ACHN (cell line): ENCODE measurements at regions not wholly inside any gene's neighbourhood (a gene's known extent, or its start where the extent isn't known, plus 50 kb on each side); places are given as distances from the start of the nearest gene placed in this dataset.

Experiments
- DNase-seq: peaks from one replicate; pipeline ENCODE4 v3.0.0-alpha.2; 2015
- in situ Hi-C: cut with HindIII; loops from 2 replicates; pipeline ENCODE4 v1.10.0; 2017; ENCODE audit warnings: low sequenced_read_pairs, low pct_ligation_motif_present, low pct_unique_long_range_greater_than_20kb

DNA sequence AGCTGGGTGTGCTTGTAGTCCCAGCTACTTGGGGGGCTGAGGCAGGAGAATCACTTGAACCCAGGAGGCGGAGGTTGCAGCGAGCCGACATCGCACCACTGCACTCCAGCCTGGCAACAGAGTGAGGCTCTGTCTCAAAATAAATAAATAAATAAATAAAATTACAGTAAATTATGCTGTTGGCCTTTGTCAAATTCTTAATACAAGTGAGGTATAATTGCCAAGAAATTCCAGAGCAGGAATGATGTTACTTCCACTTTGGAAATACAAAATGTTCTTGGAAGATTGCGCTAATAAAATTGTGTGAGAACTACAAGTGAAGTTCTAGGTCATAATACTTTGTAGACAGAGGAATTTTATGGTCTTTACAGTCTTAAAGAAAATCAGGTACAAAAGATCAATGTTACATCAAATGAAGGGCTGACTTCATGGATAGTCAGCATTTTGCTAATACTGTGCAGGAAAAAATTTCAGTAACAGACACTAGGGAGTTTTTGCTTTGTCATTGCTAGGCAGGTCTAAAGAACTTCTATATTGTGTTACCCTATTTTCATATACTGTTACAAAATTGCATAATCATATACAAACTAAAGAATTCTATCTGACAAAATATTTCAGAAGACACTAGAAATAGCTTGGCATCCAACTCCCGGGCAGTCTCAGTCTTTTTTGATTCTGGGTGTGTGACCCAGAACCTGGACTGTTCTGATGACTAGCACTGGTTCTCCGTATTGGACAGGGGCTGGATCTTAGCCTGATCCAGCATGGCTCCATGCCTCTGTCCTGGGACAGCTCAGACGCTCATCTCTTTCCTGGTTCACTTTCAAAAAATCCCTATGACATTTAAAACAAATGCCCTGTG, 76.0 kb upstream of the STK17B start:
- no peak for DNase-seq
- in situ Hi-C loops, result no loop called here

DNA sequence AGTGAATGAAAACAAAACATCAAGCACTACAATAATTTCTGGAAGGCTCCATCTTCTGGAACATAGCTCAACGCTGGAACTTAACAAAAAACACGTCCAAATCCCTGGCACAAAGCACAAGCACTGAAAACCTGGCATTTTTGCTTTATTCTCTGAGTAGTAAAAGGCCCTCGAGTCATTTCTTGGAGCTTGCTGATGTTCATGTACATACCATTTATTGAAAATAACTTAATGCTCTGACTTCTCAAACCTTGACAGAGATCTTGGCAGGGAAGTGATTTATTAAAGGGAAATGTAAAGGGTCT, 76.5 kb upstream of the STK17B start:
- in situ Hi-C loops, result no loop called here
- no peak for DNase-seq

DNA sequence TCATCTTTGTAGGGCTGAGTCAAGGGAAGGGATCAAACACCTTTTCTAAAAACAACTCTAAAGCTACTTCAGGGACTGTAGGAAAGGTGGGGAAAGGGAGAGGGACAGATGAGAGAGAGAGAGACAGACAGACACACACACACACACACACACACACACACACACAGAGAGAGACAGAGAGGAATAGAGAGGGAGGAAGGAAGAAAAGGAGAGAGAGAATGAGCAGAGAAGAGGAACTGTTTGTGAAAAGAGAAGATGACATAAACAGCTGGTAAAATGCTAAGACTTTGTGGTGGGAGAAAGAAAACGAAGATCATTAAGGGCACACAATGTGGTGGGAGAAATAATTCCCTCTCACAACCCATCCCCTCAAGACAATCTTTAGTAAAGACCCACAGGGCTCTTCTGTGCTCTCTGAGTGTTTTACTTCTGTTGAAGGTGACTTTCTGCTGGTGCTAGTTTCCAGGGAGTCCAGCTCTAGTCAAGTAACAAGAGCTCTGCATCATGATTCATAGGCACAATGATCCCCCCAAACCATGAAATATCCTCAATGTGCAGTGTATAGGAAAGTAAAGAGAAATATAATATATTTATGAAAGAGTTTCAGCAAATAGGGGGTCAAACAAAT, 77.2 kb upstream of the STK17B start:
- in situ Hi-C loops, result no loop called here
- DNase-seq, result no peak

DNA sequence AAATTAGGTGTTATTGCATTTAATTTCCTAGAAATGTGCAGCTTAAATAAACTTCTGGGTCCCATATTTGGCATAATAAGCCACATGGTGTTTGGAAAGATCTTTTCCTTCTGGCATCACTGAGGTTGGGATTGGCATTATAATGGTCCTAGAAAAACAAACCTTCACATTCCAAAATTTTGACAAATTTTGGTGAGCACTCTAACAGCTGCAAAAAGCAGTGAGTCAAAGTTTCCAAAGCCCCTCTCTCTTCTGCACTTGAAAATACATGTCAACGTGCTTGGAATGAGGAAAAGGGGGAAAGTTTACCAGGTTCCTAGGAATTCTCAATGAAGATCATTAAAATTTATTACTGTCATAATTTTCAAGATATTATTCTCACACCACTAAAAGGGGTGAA, 77.8 kb upstream of the STK17B start:
- in situ Hi-C loops, result no loop called here
- DNase-seq, result no peak

DNA sequence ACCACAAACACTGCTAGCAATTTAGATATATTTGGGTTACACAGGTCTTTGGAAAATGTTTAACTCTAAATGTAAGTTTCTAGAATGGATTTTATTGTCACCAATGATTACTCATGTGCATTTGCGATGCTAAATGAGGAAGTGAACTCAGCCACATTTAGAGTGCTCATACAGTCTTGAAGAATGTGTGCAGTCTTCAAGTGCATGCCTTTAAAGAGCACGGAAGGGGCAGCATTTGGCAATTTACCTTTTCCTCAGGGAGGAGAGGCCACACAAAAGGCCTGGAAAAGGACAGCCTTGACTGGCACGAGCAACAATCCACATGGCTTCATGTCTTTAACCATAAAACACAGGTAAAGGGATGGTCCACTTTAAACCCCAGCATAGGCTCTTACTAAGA, 78.5 kb upstream of the STK17B start:
- in situ Hi-C loops, result no loop called here
- no peak for DNase-seq

DNA sequence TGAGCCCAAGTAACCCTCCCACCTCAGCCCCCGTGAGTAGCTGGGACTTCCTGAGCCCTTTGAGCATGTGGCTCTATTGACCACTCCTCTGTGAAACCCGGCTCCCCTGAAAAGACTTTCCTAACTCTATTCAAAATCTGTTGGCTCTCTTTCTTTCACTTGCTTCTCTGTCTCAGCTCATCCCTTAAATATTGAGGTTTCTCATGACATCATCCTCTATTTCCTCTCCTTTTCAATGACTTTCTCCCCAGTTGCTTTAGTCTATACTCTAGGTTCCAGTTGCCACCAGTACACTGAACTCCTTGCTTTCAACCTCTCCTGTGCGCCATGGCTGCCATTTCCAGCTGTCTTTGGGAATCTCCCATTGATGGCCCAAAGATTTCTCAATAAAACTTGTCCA, 79.8 kb upstream of the STK17B start:
- in situ Hi-C loops, result no loop called here
- no peak for DNase-seq

DNA sequence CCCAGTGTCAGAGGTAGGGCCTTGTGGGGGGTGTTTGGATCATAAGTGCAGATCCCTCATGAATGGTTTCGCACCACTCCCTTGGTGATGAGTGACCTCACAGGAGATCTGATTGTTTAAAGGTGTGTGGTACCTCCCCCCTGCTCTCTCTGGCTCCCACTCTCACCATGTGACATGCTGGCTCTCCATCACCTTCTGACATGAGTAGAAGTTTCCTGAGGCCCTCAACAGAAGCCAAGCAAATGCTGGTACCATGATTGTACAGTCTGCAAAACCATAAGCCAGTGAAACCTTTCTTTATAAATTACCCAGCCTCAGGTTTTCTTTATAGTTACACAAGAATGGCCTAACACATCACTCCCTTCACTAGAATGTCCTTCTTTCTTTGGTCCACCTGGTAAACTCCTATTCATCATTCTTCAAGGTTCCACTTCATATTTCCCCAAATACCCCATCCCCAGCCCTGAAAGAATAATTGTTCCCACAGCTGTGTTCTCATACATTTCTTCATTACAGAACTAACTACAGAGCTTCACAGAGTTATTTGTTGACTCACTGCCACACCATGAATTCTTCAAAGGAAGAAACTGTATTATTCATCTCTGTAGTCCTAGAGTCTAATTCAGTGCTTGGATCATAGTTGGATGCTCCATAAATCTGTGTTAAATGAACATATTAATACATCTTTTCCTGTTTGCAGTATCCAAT, 81.2 kb upstream of the STK17B start:
- in situ Hi-C loops, result no loop called here
- no peak for DNase-seq

DNA sequence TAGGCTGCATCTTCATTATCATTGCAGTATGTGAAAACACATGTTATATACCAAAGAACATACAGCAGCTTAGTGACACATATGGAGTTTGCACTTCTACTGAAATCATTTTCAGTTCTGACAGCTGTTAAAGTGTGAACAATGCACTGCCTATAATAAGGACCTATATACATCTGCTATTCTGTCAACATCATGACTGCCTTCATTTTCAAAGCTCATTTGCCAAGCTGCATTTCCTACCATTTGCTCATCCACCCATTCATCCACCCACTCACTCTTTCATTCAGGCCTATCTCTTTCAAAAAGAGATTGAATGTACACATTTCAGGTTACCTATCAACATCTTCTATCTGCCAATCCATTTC, 81.7 kb upstream of the STK17B start:
- in situ Hi-C loops, result no loop called here

DNA sequence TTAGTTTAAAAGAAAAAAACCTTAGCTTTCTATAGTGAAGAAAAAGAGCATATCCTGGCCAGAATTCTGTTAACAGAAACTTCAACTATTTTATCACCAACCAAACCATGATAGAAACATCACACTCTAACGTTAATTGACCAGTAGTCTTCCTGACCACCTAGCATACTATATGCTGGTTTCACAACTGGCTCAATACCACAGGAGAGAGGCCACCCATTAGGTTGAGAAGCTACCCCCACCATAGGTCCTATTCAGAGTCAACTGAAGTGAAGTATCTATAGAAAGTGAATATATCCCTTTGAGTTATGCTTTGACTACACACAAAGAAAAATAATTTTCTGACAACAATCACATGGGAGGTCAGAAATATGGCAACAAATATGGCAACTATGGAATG, 85.2 kb upstream of the STK17B start:
- in situ Hi-C loops, result no loop called here
- no peak for DNase-seq

More for the DNA sequence above, 81.7 kb upstream of the STK17B start:
- no peak for DNase-seq

DNA sequence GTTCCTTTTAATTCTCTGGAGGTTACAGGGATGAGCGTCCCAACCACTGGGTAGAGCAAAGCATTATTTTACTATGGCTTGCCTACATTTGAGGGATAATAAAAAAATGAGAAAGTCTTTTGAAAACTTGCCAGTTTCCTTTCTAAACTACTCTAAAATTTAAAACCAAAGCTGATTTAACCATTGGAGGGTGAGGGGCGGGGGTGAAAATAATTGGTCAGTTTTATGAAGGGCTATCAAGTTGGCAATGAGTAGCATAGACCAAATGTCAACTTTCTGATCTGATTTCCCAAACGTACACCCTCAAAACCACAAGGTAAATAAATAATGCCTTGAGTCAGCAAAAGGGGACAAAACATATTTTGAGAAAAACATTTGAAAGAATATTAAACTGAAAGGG, 85.7 kb upstream of the STK17B start:
- no peak for DNase-seq
- in situ Hi-C loops, result no loop called here

DNA sequence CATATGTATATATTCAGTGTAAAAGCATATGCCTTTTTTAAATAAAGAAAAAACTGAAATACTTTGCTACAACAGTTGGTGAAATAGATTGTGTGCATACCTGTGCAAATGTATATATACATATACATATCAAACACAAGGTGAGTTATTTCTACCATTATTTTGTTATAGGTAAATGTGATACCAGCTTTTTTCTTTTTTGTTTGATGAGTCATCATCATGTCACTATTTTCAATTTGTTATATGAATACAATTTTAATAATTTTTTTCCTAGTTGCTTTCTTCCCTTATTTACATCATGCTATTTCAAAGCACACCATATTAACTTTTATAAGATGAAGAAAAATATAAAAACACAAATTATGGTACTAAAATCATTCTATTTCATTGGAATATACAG, 87.0 kb upstream of the STK17B start:
- in situ Hi-C loops, result no loop called here
- DNase-seq, result no peak

DNA sequence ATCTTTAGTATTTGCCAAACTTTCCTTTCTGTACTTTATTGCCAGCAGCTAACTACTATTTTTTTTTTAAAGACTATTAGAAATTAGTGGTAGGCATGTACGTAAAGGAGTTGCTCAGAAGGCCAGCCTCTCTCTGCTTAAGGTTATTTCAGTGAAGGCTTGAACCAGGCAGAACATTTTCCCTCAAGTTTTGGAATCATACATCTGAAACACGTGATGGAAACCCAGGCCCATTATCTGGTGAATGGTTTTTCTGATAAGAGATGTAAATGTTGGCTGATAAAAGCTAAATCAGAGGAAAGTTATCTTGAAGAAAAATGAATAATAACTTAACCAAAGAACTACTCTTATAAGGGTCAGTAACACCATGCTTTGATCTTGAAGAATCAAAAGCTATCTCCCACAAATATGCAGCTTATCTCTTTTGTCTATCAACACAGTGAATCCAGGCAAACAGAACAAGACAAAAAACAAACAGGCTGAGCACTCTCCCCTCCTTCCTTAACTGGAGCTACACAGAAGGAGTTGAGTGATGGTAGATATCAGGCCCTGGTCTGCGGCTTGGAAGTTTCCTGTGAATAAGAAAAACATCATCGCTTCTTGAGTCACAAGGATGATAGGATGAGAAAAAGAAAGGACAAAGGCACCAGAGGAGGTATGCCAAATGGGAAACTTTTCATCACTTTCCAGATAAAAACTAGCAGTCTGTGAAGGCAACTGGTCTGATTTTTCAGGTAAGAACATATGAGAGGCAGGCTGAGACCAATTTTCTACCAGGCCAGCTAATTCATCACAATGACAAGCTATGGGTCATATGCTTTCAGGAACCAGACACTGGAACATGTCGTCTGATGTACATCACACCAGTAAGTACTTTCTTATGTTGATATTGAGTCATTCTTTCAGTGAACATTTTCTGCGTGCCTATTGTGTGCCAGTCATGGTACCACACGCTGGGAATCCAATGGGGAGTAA, 88.4 kb upstream of the STK17B start:
- in situ Hi-C loops, result no loop called here
- no peak for DNase-seq

DNA sequence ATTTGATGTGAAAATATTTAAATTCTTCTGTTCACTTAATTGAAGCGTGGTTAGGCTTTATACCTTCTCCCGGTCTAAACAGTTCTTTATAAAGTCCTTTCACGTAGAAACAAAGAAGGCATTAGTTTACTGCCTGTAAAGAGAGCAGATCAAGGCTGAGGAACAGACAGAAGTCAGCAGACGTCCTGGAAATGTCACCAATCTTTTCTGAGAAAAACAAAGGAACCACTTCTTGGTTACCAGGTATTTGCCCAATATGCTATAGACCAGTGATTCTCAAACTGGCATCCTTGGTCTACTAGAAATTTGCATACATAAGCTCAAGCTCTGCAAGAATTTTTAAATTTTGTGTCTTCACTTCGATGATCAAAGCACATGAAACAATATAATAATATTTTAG, 89.2 kb upstream of the STK17B start:
- no peak for DNase-seq
- in situ Hi-C loops, result no loop called here

DNA sequence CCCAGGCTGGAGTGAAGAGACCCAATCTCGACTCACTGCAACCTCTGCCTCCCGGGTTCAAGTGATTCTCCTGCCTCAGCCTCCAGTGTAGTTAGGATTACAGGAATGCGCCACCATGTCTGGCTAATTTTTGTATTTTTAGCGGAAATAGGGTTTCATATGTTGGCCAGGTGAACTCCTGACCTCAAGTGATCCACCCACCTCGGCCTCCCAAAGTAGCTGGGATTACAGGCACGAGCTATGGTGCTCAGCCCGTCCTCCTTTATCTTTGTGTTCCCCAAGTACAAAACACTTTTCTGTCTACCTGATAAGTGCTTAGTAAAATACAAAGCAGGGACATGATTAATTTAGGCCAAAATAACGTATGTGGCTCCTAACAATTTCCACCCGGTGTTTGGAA, 91.2 kb upstream of the STK17B start:
- in situ Hi-C loops, result no loop called here
- DNase-seq, result no peak

DNA sequence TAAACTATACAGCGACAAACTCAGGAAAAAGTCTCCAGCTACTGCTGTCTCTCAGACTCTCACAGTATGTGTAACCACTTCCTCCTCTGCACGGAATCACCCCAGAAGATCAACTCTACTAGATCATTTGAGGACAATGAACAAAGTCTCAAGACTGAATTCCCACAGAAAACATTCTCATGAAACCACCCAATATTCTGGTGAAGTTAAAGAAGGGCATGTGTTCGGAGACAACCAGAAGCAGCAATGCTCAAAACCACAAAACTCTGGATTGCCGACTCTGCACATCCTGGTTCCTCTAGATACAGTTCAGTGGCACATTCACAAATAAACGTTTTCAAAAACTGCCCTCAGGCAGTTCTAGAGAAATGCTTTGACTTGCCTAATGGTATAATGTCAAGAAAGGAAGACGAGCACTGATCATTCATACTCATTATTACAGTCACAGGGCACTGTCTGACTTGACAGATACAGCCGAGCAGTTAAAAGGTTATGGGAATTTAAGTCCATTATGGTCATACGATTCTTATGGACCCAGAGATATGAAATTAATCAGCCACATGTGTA, 91.9 kb upstream of the STK17B start:
- in situ Hi-C loops, result no loop called here
- no peak for DNase-seq

DNA sequence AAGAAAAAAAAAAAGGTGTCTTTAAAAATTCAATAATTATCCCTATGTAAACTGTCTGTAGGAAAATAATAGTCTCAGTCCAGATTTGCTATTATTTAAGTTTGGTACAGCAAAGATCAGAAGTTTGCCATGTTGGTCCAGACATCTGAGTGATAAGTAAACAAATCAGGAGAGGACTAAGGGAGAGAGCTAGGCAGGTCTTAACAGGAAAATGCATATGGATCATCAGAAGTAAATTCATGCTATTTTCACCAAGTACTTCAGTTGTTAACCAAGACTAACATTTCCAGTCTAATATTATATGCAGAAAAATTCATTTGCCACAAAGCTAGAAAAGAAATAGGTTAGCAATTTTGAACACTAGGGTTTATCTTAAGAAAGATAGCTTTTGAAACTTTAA, 95.0 kb upstream of the STK17B start:
- no peak for DNase-seq

DNA sequence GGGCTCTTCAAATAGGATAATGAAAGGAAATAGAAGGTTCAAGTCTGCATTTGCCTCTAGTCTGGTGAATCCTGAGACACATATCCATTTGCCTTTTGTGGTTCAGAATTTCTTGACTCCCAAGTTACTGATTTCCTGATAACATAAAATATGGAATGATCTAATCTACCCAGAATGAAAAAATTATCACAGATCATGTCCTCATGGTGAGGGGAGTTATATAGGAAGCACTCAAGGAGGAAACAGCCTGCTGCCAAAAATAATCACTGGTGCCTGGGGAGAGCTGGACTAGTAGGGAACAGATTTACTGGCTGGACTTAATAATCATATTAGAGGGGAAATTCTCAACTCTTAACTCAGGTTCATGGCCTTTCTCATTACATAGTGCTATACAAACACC, 95.5 kb upstream of the STK17B start:
- in situ Hi-C loops, result no loop called here
- no peak for DNase-seq

More for the DNA sequence above, 95.0 kb upstream of the STK17B start:
- in situ Hi-C loops, result no loop called here

DNA sequence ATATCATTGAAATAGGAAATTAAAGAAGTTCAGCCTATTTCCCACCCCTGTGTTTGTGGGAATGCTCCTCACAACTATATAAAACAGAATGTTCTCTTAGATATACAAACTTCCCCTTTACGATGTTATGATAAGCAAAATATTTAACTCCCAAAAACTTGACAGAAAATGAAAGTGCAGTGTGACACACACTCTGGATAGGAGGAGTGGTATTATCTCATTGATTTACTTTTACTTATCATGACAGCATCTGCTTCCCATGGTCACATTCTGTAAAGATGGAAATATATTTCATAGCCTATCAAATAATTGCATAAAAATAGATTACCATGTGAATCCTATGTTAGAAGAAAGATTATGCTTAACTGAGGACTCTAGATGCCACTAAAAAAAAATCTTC, 96.6 kb upstream of the STK17B start:
- in situ Hi-C loops, result no loop called here
- DNase-seq, result no peak
